Medulla oblongata (tissue), 1 donor: ENCODE measurements at regions not wholly inside any gene's neighbourhood (a gene's known extent, or its start where the extent isn't known, plus 50 kb on each side); places are given as distances from the start of the nearest gene placed in this dataset.

Experiments used
- DNase-seq: peaks from one replicate; pipeline ENCODE4 v3.0.0-alpha.2; 2015; ENCODE audit errors: extremely low spot score

- DNase-seq = no peak
These were observed 322.7 kb upstream of the PLET1 start for GRCh38 chr11:112583261-112583893.

- no peak for DNase-seq
These were observed 324.0 kb upstream of the PLET1 start for GRCh38 chr11:112584672-112585071.

GRCh38 chr11:112587664-112588063 is 327.0 kb upstream of the PLET1 start:
- no peak for DNase-seq

GRCh38 chr11:112588252-112588694 is 327.6 kb upstream of the PLET1 start:
- peak; percentile 95 for DNase-seq

GRCh38 chr11:112589155-112589554 is 328.5 kb upstream of the PLET1 start:
- DNase-seq = no peak

GRCh38 chr11:112590764-112591163 is 330.1 kb upstream of the PLET1 start:
- DNase-seq = no peak

- no peak for DNase-seq
These were observed 332.8 kb upstream of the PLET1 start for GRCh38 chr11:112593440-112593839.

GRCh38 chr11:112596324-112596723 is 335.7 kb upstream of the PLET1 start:
- no peak for DNase-seq

GRCh38 chr11:112597286-112597790 is 336.7 kb upstream of the PLET1 start:
- DNase-seq = no peak

- no peak for DNase-seq
These were observed 338.6 kb upstream of the PLET1 start for GRCh38 chr11:112599265-112599664.

GRCh38 chr11:112599856-112600533 is 339.3 kb upstream of the PLET1 start:
- no peak for DNase-seq

- peak; percentile 45 for DNase-seq
These were observed 344.5 kb upstream of the PLET1 start for GRCh38 chr11:112605093-112605666.

- DNase-seq = no peak
These were observed 346.0 kb upstream of the PLET1 start for GRCh38 chr11:112606656-112607055.

GRCh38 chr11:112608509-112608908 is 347.8 kb upstream of the PLET1 start:
- DNase-seq = no peak

- DNase-seq = no peak
These were observed 349.8 kb upstream of the PLET1 start for GRCh38 chr11:112610494-112610893.

- DNase-seq = no peak
These were observed 350.0 kb upstream of the NCAM1 start for GRCh38 chr11:112610996-112611750.

GRCh38 chr11:112611771-112612170 is 349.4 kb upstream of the NCAM1 start:
- DNase-seq = no peak

GRCh38 chr11:112612250-112612849 is 348.9 kb upstream of the NCAM1 start:
- DNase-seq = no peak

GRCh38 chr11:112613051-112613972 is 347.9 kb upstream of the NCAM1 start:
- DNase-seq = no peak

GRCh38 chr11:112614605-112615004 is 346.6 kb upstream of the NCAM1 start:
- DNase-seq = no peak

- no peak for DNase-seq
These were observed 346.0 kb upstream of the NCAM1 start for GRCh38 chr11:112615238-112615637.
